Medulla oblongata (tissue), 1 donor: ENCODE measurements at regions not wholly inside any gene's neighbourhood (a gene's known extent, or its start where the extent isn't known, plus 50 kb on each side); places are given as distances from the start of the nearest gene placed in this dataset.
"Not testable (repeated sequence)": the region's sequence is repeated elsewhere in the genome, so short reads cannot be mapped to it uniquely, and the experiment has no call there.

Source experiments
- DNase-seq: peaks from one replicate; pipeline ENCODE4 v3.0.0-alpha.2; 2015; ENCODE audit errors: extremely low spot score

DNA sequence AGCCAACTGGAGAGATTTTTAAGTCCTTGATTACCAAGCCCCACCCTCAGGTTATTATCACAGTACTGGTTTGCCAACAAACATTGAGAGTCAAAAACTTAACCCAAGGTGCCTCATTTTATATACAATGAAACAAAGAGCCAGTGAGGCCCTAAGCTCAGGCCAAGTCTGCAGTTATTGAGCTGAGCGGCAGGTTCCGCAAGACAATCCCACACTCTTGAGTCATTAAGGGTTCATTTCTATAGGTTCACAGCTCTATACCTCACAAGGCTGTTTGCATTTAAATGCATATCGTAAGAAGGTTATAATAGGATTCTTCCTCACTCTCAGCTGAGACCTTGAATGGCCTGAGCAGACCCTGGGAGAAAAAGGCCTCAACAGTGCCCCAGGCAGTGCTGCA lies 268.4 kb upstream of the RGPD4 start:
- DNase-seq = no peak

DNA sequence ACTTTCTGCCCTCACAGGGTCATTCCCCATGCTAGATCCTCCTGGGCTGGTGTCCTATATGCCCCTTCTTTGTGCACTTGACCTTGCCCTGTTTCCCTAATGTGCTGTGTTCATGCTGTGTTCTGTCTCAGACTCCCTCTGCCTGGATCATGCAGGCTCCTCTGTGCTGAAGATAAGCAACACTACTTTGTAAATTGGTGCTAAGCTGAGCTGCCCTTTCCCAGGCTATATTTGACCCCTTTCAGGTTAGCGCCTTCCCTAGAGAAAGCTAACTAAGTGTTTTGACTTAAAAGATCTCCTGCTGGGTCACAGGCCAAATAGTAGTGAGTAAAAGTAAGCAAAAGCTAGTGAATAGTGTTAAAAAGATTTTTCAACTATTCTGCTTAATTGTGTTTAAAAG lies 257.2 kb upstream of the RGPD4 start:
- no peak for DNase-seq

DNA sequence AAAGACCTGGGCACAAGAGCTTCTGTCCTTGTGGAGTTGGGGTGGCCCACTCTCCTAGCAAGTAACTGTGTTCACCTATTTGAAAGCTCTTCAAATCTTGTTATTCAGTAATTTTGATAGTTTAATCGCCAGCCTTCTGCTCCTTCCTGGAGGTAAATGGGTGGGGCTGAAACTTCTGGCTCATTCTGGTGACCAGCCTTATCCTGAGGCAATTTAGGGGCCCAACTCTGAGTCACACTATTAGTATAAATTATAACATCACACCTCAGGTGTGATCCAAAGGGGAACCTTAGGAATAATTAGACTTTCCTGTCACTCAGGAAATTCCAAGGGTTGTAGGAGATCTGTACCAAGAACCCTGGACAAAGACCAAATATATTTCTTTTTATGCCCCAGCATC lies 255.8 kb upstream of the RGPD4 start:
- DNase-seq = no peak

DNA sequence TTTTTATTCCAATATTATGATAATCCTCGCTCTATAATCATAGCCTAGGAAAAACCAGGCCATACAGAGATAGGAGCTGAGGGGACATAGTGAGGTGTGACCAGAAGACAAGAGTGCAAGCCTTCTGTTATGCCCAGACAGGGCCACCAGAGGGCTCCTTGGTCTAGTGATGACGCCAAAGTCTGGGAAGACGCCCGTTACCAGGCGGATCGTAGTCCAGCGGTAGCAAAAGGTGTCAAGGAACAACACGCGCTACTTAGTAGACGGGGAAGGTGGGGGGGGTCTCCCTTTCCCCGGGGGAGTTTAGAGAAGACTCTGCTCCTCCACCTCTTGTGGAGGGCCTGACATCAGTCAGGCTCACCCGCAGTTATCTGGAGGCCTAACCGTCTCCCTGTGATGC lies 253.8 kb upstream of the RGPD4 start:
- not testable (repeated sequence) for DNase-seq

DNA sequence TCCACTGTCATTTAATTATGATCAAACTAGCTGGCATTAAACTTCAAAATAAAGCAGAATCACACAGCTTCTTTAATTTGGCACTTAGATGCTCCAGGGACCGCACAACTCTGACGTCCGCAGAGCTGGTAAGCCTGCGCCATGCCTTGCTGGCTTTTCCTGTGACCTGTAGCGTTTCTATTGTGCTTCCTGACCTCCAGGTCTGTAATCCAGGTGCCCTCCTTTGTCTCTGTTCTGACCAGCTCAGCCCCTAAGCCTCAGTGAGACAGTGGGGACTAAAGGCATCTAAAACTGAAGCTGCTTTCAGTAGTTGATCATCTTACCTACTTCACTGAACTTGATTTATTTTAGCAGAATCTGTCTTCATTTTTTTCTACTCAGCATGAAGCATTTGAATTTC lies 249.7 kb upstream of the RGPD4 start:
- DNase-seq = no peak

DNA sequence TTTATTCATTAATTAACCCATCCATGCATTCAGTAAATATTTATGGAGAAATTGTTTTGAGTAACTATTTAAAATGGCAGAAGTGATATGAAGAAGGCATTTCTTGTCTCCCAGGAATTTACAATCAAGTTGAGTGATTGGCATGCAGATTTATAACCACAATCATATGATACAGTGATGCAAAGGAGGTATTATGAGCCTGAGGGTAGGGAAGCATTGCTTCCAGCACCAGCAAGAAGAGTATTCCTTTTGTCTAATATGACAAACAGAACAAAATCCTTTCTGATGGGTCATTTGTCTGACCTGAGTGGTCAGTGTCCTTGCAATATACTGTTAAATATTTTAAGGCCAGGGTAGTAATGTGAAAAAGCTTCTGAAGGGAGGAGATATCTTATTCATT lies 244.2 kb upstream of the RGPD4 start:
- DNase-seq = no peak

DNA sequence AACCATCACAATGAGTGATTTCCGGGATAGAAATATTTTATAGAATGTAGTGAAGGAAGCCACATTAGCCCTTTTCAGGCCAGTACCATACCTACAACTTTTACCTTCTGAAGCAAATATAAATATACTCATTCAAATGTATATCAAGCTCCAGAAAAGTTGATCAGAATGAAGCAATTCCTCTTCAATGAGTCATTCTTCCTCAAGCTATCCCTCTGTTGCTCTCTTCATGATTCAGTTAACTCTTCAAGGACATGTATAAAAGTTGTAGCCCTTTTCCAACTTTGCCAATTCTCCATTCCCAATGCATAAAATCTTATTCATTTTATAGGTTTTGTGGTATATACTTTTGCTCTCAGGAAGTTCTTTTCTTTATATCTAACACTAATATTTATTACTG lies 242.1 kb upstream of the RGPD4 start:
- DNase-seq = no peak

DNA sequence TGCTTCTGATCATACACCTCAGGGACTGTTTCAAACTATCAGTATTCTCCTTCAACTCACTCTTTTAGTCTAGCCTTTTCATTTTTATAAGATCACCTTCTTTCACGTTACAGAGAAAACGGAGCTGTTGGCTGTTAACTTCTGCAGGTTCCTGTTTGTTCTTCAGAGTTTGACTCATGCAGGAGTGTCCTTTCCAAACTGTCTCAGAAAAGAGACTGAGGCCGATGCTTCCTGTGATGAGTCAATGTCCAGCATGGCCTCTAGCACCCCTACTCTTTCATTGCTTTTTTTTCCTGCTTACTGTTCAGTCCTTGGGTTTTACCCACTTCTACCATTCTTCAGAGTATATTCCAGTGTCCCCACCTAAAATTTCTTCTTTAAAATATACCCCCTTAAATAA lies 240.8 kb upstream of the RGPD4 start:
- DNase-seq = no peak

DNA sequence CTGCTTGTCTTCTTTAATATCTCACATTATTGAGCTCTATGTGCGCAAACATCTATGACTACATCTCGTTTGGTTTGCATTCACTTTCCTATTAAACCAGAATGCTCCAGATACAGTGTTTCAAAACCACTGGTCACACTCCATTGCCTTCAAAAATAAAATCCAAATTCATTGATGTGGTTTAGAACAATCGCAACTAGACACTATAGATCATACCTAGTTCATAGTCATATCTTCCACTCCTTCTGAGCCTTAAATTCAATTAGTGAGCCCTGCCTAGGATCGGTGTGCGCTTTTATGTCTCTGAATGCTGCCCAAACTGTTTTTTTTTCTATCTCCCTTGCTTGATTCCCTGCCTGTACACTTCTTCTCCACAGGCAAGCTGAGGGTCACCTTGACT lies 238.5 kb upstream of the RGPD4 start:
- DNase-seq = no peak

DNA sequence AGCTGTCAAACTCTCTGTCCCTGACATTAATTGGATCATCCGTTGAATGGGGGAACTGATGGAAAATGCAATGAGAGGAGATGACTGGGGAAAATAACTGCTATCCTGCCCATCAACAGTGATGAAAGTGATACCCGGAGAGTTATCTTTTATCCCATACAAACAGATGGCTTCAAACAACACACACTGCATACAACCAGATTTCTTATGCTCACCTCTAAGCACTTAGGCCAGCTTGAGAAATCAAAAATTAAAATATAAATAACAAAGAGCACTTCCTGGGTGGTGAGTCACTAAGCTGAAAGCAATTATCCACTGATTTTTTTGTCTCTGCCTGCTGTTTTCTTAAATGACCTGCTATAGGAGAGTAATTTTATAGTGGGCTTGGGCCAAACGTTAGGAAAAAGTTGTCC lies 237.6 kb upstream of the RGPD4 start:
- no peak for DNase-seq

DNA sequence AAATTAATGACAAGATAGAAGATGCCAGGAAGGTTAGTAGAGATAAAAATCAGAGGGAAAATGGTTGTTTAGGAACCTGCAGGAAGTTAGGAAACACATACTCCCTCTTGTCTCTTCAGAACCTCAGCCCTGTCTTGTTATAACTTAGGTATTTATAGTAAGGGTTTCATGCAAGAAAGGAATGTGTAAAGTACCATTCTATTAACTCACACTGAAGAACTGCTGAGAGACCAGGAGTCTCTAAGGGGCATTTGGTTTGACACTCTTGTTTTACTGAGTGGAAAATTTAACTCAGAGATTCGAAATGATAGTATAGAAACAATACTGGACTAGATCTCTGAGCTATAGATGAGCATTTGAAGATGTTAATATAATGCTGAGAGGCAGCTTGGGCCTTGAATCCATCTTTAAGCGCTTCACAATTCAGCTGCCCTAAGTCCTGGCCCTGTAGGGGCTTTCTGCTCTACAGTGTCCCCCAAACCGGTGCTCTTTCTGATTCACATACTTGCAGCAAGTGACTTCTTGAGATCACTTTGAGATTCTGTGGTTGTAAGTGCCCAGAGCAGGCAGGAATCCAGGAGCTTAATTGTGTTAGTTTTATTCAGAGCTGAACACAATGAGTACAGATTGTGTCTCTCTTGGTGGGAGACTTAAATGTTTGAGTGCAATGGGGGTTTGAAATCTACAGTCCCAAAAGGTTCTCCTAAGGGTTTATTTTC lies 235.0 kb upstream of the RGPD4 start:
- no peak for DNase-seq

DNA sequence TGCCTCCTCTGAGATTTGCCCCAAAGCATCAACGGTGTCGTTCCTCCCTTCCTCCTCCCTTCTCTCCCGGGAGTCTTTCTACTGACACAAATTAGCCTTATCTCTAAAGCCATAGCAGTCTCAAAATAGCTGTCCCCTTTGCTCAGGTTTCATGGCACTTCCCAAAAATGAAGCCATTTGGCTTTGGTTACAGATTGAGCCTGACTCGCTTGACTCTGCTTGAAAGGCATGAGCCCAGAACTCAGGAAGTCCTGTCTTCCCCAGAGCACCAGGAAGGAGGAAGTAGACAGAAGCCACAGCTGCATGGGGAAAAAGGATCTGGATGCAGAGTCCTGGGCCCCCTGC lies 234.4 kb upstream of the RGPD4 start:
- no peak for DNase-seq

DNA sequence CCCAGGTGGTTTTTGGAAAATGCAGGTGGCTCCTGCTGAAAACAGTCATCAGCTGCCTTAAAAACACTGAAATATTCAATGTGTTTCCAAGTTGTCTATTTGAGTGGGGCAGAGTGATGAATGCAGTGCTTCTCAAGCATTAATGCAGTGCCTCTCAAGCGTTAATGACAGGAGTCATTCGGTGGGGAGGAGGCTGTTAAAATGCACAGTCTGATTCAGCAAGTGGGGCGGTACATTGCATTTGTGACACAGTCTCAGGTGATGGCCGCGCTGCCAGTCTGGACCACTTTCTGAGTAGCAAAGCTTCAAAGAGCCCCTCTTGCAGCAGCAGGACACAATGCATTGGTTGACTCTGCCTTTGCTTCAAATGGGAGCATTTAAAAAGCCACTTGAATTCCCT lies 231.4 kb upstream of the RGPD4 start:
- DNase-seq = no peak

DNA sequence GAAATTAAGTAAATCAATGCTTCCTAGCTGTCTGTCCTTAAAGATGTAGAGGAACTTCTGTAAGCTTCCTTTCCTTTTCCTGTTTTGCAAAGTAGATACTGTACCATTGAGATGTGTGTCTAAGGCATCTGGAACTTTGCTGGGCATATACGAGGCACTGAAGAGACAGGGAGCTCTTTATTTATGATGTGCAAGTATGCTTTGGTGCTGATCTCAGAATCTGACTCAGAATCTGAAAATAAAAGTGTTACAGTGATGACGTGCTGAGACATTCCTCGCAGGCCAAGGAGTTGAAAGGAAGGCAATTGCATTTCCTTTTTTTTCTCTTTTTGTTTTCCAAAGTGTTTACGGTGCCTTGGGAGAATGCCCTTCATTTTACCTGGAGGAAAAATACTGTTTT lies 230.9 kb upstream of the RGPD4 start:
- no peak for DNase-seq

DNA sequence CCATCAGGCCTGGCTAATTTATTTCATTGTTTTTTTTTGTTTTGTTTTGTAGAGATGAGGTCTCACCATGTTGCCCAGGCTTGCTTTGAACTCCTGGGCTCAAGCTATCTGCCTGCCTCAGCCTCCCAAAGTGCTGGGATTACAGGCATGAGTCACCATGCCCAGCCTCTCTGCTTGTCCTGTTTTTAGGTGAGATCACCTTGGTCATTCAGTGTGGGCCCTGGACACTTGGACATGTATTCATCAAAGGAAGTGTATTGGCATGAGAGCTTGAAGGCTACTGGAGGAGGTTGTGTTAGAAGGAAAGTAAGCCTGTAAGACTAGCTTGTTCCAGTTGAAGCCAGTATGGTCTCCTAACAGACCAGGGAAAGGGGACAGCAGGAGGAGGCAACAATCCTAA lies 229.2 kb upstream of the RGPD4 start:
- DNase-seq = no peak

DNA sequence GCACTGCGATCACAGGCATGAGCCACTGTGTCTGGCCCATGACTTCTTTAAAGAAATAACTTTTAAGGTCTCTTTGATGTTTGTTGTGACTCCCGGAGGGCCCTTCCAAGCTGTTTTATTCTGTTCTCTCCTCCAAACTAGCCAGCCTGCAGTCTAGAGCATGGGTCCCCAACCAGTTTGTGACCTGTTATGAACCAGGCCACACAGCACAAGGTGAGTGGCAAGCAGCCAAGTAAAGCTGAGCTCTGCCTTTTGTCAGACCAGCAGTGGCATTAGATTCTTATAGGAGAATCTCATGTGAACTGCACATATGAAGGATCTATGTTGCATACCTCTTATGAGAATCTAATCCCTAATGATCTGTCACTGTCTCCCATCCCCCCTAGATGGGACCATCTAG lies 223.9 kb upstream of the RGPD4 start:
- DNase-seq = no peak

DNA sequence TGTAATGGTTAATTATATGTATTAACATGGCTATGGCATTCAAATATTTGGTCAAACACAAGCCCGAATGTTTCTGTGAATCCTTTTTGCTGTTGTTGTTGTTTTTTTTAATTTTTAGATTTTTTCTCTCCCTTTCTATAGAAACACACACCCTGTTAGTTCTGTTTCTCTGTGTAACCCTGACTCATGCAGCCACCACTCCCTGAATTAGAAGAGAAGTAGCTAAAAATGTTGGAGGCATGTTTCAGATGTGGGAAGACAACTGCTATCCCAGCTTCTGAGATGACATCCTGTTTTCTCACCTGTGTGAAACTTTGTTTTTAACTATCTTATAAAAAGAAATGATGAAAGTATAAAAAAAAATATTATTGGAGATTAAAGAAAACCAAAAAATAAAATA lies 219.6 kb upstream of the RGPD4 start:
- DNase-seq = no peak

DNA sequence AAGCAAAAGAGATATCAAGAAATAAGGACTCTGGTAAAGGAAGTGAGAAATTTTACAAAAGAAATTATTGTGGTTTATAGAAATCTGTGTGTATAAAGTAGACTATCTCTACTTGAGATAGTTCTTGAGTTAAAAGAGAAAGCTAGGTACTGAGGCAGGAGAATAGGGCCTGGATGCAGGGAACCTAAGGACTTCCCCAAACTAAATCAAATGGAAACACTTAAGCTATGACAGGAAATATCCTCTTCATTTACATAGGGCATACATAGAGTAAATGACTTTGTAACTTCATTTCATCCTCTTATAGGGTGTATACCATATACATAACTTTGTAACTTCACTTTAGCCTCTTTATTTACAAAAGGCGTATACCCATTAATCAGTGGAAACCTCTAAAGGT lies 219.2 kb upstream of the RGPD4 start:
- no peak for DNase-seq

DNA sequence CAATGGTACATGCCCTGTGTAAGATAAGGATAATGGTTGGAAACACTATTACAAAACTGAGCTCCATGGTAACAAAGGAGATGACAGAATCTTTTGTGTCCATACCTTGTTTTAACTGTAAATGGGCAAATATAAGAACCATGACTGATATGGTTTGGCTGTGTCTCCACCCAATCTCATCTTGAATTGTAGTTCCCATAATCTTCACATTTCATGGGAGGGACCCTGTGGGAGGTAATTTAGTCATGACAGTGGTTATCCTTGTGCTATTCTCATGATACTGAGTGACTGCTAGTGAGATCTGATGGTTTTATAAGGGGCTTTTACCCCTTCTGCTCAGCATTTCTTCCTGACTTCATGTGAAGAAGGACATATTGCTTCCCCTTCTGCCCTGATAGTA lies 211.7 kb upstream of the RGPD4 start:
- DNase-seq = no peak

DNA sequence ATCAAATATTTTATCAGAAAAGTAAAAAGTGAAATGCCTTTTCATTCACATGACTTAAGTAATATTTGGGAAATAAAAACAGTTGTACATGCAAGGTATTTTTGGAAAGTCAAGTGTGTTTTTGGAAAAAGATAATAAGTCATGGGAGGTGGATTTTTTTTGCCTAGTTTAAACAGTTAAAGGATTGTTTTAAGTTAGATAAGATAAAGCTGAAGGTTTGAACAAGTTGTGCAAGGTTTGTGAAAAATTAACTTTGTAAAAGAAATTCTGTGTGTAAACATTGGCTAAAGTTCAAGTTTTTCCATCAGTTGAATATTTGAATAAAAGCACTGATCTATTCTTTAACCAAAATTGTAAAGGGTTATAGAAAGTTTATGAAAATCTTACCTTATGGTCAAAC lies 207.9 kb upstream of the RGPD4 start:
- DNase-seq = no peak

DNA sequence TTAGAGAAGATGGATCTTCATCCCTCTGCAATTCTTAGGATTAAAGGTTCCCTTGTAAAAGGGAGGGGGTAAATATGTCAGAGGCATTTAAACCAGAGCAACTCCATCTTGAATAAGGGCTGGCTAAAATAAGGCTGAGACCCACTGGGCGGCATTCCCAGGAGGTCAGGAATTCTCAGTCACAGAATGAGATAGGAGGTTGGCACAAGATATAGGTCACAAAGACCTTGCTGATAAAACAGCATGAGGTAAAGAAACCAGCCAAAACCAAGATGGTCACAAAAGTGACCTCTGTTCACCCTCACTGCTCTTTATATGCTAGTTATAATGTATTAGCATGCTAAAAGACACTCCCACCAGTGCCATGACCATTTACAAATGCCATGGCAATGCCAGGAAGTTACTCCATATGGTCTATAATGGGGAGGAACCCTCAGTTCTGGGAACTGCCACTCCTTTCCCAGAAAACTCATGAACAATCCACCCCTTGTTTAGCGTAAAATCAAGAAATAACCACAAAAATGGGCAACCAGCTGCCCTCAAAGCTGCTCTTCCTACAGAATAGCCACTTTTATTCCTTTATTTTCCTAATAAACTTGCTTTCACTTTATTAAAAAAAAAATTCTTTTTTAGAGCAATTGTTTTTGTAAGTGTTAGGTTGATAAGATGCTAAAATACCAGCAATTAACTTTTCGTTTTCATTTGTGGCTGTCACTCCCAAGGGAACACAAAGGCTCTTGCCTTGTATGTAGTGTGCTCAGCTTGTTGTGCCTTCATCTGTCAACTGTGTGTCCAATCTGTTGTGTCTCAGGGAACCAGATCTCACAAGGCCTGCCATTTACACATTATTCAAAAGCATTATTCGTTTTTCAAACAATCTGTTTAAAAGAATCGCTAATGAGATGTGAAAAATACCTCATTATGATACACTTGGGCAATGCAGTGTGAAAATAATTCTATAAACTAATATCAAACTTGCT lies 205.2 kb upstream of the RGPD4 start:
- DNase-seq = no peak

DNA sequence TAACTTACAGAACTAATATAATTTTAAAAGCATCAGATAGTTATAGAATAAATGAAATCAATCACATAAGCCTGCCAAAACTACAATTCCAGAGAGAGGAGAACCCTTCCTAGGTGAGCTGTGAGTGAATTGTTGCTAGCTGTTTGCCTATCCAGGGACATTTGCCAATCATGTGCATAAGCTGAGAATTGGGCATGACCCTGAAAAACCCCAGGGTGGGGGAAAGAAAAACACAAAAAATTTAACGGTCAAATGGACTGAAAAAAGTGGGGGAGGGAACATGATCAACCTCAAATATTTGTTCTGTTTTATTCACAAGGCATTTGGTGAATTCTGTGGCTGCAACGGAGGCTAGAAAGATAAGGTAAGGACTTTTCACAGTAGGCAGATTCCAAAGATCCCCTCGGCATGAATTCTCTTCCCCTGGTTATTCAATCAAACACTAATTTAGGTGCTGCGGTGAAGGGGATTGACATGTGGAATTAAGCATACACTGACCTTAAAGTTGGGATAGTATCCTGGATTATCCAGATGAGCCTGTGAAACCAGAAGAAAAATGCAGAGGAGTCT lies 203.9 kb upstream of the RGPD4 start:
- no peak for DNase-seq

DNA sequence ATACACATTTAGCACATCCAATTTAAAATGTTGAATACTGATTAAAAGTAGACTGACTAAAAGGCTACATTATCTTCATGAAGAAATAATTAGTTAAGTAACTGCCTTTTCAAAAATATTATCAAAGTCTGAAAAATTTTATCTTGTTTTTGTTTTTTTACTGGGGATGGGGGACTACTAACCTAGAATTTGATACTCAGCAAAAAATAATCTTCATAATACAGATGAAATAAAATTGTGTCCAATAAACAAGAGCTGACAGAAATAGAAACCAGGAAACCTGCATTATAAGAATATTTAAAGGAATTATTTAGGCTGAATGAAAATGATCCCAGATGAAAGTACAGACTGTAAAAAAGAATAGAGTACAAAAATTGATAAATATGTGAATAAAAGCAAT lies 200.7 kb upstream of the RGPD4 start:
- DNase-seq = no peak
